ENCODE measurements at regions not wholly inside any gene's neighbourhood (a gene's known extent, or its start where the extent isn't known, plus 50 kb on each side); places are given as distances from the start of the nearest gene placed in this dataset.
A peak's percentile ranks its signal among the peaks of the same experiment; 100 is the strongest.
"Not testable (repeated sequence)": the region's sequence is repeated elsewhere in the genome, so short reads cannot be mapped to it uniquely, and the experiment has no call there.

DNA sequence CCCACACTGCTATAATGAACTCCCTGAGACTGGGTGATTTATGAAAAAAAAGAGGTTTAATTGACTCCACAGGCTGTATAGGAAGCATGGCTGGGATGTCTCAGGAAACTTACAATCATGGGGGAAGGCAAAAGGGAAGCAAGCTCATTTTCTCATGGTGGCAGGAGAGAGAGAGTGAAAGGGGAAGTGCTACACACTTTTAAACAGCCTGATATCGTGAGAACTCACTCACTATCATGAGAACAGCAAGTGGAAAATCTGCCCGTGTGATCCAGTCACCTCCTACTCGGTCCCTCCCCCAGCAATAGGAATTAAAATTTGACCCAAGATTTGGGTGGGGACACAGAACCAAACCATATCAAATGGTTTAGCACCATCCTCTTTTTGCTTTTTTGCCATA, 116.6 kb upstream of the CEP162 start:
- DNase-seq: no peak

DNA sequence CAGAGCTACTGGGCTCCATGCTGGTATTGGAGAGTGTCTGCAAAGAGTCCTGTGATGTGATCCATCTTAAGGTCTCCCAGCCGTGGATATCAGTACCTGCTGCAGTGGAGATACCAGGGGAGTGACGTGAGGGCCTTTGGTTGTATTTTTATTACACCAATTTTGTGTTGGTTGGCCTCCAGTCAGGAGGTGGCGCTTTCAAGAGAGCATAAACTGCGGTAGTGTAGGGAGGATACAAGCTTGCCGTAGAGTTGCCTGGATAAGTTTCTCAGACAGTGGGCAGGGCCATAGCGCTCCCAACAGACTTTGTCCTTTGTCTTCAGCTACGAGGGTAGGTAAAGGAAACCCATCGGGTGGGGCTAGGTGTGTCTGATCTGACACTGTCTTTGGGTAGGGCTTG, 113.0 kb upstream of the CEP162 start:
- DNase-seq: no peak

DNA sequence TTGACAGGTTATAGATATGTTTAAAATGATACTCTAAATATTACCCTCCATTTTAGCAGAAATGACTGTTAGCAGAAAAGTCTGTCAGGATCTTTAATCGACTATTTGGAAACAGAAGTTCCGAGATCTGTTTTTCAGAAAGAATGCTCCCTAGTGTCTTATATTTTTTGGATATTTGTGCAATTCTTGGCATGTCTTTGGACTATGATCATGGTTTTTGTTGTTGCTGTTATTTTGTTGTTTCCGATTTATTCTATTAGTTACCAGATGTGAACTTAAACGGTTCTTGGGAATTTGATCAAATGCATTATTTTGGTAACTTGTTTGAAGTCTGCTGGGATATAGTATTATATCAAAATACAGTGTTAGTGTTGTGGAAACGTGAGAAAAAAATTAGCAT, 106.4 kb upstream of the CEP162 start:
- no peak for DNase-seq

DNA sequence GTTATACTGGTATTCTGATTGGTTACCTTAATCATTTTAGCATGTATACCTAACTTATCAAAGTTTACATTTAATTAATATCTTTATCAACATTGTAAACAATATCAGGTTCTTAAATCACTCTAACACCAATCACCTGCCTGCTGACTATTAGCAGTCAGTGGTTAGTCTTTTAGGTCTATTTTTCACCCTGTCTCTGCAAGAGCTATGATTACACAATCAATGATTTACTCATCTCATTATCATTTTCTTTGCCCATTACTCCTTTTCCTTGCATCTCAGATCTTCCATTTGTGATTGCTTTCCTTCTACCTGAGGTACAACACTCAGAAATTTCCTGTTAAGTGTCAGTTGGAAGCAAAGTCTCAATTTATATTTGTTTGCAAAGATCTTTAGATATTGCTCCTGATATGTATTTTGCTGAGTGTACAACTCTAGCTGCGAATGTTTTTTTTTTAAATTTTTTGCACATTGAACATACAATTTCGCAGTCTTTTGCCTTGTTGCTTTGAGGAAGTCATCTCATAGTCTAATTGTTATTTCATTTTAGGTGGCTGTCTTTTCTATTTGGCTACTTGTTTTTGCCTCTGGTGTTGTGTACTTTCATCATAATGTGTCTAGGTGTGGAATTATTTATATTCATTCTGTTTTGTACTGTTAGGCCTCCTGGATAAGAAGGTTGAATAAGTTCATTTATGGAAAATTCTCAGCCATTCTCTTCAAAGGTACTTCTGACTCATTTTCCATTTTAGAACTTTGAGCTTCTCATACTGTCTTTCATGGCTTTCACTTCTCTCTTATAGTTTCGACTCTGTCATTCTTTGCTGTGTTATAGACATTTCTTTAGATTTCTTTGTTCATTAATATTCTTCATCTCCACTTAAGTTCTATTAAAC, 104.9 kb upstream of the CEP162 start:
- no peak for DNase-seq

DNA sequence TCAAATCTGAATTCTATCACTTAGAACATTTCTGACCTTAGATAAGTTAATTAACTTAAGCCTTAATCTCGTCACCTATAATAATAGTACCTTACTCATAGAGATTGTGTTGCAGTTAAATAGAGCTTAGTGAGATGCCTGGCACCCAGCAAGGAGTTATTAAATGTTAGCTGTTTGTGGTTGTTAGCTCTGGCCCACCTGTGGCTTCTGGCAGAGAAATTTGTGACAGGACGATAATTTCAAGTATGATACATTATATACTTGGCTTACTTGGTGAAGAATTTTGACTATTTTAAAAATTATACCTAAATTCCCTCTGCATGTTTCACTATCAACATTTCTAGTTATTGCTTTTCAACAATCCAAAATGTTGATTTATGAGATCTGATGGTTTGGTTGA, 102.9 kb upstream of the CEP162 start:
- DNase-seq: no peak

DNA sequence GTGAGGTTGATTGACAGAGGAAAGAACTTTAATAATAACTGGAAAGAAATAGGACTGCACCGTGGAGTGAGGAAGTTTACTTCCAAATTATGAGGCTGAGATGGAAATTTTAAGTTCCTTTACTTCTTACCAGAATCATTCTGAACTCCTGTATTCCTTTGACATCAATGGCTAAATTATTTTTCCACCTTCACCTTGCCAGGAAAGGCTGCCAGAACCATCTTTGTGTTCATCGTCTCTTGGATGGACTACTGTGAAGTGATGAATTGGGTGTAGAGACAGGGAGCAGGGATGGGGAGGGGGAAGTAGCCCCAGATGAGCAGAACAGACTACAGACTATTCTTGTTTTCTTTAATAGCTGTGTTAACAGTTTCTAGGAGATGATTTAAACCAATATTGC, 102.1 kb upstream of the CEP162 start:
- DNase-seq: no peak

DNA sequence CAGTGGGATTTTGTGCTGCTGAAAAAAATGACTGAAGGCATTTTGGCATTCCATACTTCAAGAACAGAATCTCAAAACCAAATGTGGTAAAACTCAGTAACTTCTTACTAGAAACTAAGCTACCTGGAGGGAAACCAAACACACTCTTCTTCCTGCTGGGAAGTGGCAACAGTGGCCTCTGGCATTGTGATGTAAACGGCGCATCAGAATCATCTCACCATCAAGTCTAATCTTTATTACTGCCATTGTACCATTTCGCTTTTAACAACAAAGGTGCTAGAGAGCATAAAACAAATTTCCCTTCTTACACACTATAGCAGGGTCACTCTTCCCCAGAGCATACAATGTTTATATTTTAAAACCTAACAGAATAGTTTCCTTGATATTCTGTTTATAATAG, 101.6 kb upstream of the CEP162 start:
- no peak for DNase-seq

DNA sequence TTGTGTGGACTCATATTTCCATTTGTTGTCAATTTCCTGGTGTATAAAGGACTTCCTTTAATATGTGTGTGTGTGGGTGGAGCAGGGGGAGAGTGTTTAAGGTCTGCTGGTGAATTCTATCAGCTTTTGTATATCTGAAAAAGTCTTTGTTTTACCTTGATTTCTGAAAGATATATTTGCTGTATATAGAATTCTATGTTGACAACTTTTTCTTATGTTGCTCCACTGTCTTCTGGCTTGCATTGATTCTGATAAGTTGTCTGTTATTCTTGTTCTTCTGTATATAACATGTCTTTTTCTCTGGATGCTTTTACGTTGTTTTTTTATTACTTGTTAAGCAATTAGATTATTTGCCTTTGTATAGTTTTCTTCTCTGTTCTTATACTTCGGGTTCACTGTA, 90.0 kb upstream of the CEP162 start:
- no peak for DNase-seq

DNA sequence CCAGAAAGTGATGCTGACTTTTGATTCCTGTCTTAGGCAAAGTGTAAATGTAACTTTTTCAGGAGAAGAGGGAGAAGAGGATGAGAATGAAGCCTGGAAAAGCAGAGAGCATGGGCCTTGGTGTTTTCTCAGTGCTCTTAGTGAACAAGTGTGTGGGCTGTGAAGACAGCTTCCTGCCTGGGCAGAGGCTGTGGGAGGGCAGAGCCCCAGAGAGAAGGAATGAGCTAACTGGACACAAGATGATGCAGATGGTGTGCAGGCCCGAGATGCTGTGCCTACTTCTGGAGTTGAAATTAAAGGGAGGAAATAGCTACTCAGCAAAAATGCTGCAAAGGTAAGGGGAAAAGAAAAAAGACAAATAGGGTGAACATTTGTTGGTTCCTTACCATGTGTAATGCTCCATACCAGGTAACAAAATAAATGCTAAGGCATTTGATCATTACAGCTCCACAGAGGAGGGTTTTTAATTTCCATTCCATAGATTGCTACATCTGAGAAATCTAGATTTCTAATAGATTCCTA, 87.0 kb upstream of the CEP162 start:
- DNase-seq: no peak

DNA sequence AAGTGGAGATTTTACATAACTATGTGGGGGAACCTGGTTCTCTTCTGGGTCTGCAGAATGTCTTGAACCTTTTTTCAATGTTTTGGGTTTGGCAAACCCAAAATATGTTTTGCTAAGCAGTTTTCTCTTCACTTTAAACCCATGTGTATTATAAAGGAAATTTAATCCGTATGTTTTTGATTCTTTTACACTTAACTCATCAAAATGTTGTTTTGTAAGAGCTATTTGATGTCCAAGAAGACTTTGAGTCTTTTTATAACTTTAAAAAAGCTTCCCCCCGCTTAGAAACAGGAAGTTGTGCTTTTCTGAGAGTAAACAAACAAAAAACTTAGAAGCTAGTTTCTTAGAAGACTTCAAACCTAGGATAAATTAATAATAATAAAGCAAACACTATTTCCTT, 81.9 kb upstream of the CEP162 start:
- DNase-seq: no peak

DNA sequence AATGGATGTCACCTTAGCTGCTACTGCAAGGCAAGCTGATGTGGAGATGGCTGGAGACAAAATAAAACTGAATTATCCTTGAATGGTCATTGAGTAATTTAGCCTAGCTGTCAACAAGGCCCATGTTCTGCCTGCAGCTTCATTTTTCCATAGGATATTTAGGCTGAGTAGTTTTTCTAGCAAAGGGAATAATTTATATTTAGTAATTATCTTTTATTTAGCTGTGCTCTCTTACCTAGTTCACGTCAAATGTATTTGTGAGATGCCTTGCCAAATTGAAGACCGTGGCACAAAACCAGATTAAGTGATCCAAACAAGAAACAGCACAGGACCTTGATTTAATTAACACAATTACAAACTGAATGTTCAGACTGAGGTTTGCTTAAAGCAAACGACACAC, 77.4 kb upstream of the CEP162 start:
- no peak for DNase-seq

DNA sequence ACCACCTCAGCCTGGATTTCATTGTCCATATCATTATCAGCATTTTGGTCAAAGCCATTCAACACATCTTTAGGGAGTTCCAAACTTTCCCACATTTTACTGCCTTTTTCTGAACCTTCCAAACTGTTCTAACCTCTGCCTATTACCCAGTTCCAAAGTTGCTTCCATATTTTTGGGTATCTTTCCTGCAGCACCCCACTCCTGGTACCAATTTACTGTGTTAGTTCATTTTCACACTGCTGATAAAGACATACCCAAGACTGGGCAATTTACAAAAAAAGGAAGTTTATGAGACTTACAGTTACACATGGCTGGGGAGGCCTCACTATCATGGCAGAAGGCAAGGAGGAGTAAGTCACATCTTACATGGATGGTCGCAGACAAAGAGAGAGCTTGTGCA, 63.6 kb upstream of the CEP162 start:
- not testable (repeated sequence) for DNase-seq

DNA sequence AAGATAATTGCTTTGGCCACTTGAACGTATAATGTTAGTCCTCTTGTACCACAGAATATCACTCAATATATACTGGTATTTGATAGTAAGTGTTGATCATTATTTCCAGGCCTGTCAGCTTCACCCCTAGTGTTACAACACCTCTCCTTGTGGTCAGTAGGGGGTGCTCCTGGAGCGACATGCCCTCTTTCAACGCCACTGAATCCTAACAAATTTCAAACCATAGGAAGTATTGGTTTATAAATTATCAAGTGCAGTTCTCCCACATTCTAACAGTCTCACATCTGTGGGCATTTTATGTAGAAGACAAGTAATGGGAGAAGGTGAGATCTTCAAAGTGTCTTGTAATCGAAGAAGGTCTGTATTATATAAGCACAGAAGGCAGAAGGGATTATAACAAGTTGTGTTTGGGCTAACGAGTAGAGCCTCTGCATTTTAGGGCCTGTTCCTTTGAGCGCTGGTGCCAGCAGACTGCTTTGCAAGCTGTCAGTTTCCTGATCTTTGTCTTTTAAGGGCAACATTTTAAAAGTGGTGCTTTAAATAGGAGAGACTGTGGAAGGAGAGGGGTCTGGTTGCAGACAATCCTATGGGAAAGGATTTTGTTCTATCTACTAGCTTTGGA, 57.1 kb upstream of the CEP162 start:
- no peak for DNase-seq

DNA sequence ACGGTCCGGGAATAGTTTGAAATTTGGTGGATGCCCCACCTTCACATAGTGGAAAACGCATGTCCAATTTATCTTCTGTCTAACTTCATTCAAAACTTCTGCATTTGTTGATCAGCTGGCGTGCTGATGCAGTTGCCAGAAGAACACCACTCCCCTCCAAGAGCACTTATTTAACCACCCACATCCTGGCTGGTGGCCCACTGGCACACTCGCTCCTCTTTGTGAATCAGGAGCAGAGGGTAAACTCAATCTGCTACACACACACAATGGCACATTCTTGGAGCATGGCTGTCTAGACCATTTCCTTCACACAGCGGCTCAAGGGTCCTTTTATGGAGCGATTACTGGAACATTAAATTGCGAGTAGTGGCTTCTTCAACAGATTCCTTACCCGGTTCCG, 55.1 kb upstream of the CEP162 start:
- DNase-seq: peak; percentile 57

DNA sequence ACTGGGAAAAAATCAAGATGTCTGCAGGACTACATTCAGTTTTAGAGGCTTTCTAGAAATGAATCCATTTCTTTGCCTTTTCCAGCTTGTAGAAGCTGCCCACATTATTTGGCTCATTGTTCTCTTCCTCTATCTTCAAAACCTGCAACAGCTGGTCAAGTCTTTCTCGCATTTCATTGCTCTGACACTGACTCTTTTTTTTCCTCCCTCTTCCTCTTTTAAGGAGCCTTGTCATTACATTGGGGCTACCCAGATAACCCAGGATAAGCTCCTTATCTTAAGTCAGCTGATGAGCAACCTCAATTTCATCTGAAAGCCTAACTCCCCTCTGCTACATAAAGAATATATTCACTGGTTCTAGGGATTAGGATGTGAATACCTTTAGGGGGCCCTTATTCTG, 53.2 kb upstream of the CEP162 start:
- no peak for DNase-seq

DNA sequence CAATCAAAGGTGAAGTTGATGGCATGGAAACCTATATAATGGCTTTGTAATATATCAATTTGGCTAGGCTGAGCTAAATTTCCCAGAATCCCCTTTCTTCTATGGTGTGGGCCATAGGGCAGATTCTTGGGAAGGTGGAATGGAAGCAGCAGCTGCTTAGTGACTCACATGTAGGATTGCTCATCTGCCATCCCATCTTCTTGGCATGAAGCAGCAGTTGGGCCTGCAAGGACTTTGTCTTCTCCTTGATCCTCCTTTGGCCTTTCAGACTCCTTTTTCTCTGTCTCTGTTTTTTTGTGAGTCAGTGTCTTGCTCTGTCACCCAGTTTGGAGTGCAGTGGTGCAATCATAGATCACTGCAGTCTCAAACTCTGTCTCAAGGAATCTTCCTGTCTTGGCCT, 52.6 kb upstream of the CEP162 start:
- no peak for DNase-seq

DNA sequence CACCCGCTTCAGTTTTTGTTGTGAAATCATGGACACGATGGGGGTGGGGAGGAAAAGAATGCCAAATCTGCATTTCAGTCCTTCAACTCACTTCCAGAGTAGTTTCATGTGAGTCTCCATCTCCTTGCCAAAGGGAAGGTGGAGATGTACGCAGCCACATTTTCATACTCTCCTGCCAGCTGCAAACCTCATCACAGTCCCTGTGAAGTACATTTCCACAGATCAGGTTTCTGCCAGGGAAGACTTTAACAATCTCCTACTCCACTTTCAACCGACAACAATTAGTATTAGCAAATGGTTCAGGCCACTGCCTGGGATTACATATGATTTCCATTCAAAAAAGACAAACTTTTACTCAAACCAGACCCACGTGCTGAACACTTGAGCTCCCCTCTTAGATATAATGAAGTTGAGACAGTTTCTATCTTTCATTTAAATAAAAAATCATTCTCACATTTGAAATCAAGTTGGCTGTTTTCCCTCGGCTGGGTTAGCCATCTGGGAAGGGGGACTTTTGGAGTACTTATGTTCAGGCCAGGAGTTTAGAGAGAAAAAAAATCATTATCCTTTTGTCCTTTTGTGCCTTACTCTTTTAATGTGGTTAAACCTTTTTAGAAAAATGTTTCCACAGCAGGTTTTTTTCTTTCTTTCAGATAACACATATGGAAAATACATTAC, 51.0 kb upstream of the CEP162 start:
- DNase-seq: no peak

Measured in NCI-H2029 (cell line).